ENCODE measurements at regions not wholly inside any gene's neighbourhood (a gene's known extent, or its start where the extent isn't known, plus 50 kb on each side); places are given as distances from the start of the nearest gene placed in this dataset.

GRCh38 chr6:147737115-147737514 is 228.6 kb downstream of the SAMD5 start:
- TF ChIP-seq YY1 (IDR thresholded peaks at IDR 0.05; ENCODE audit: insufficient read depth, insufficient read length) (no peak), SUZ12 (IDR thresholded peaks at IDR 0.05; ENCODE audit: extremely low read depth, insufficient read depth, insufficient read length) (no peak)

Measured in NT2/D1 (cell line).